Fibroblast of lung (primary cell): ENCODE measurements at regions not wholly inside any gene's neighbourhood (a gene's known extent, or its start where the extent isn't known, plus 50 kb on each side); places are given as distances from the start of the nearest gene placed in this dataset.

Source experiments
- EZH2 ChIP-seq: IDR thresholded peaks from 2 replicates; pipeline ENCODE4 v1.5.1; 2012; ENCODE audit warnings: low read length, control low read depth, mild to moderate bottlenecking; ENCODE audit errors: missing control alignments
- TF ChIP-seq, protein P1 (sequence below), 2 donors: IDR thresholded peaks in 1 of 2; conservative IDR thresholded peaks in 1 of 2; 1 replicate in 1 of 2; 2 replicates in 1 of 2; pipeline ENCODE4 v1.5.1; 2011 to 2012; ENCODE audit warnings: low read length in 2 of 2, control low read depth in 1 of 2, inconsistent platforms in 1 of 2, low read depth in 1 of 2, mild to moderate bottlenecking in 1 of 2

DNA sequence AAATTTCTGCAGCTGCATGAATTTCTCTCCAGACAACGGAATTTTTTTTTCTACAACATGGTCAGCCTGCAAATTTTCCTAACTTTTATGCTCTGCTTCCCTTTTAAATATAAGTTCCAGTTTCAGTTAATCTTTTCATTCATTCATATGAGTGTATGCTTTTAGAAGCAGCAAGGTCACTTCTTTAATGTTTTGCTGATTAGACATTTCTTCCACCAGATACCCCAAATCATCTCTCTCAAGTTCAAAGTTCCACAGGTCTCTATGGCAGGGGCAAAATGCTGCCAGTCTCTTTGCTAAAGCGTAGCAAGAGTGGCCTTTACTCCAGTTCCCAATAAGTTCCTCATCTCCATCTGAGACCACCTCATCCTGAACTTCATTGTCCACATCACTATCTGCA lies 205.6 kb upstream of the GRM7 start:
- TF ChIP-seq, protein P1, sequence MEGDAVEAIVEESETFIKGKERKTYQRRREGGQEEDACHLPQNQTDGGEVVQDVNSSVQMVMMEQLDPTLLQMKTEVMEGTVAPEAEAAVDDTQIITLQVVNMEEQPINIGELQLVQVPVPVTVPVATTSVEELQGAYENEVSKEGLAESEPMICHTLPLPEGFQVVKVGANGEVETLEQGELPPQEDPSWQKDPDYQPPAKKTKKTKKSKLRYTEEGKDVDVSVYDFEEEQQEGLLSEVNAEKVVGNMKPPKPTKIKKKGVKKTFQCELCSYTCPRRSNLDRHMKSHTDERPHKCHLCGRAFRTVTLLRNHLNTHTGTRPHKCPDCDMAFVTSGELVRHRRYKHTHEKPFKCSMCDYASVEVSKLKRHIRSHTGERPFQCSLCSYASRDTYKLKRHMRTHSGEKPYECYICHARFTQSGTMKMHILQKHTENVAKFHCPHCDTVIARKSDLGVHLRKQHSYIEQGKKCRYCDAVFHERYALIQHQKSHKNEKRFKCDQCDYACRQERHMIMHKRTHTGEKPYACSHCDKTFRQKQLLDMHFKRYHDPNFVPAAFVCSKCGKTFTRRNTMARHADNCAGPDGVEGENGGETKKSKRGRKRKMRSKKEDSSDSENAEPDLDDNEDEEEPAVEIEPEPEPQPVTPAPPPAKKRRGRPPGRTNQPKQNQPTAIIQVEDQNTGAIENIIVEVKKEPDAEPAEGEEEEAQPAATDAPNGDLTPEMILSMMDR (conservative IDR thresholded peaks at IDR 0.05 in 1 of 2, IDR thresholded peaks at IDR 0.05 in 1 of 2; ENCODE audit: low read depth in 1 of 2, low read length in 2 of 2), result no peak
- no peak for TF ChIP-seq EZH2
